ENCODE measurements at regions not wholly inside any gene's neighbourhood (a gene's known extent, or its start where the extent isn't known, plus 50 kb on each side); places are given as distances from the start of the nearest gene placed in this dataset.

- Histone ChIP-seq H3K36me3 (ENCODE audit: insufficient read depth) (no peaks in the 10 kb centered on the region), H3K4me3 (ENCODE audit: low read depth, low read length) (no peak overlapping the region), H3K4me1 (ENCODE audit: insufficient read depth) (no peaks in the 10 kb centered on the region), H3K27ac (ENCODE audit: low read depth) (no peak overlapping the region)
- DNase-seq (ENCODE audit: extremely low spot score) = no peak
Measured at GRCh38 chr12:84807249-84807648, 105.3 kb downstream of the SLC6A15 start.

GRCh38 chr12:84805474-84805858 is 107.1 kb downstream of the SLC6A15 start:
- 65% methylated on average over 2 of the region's 2 CpGs for WGBS
- no peaks in the 10 kb centered on the region for H3K36me3 ChIP-seq (ENCODE audit: insufficient read depth)
- no peak for DNase-seq (ENCODE audit: extremely low spot score)

GRCh38 chr12:84804691-84805473 is 107.7 kb downstream of the SLC6A15 start:
- WGBS = 82% methylated on average over 6 of the region's 6 CpGs

More at GRCh38 chr12:84805474-84805858, 107.1 kb downstream of the SLC6A15 start:
- no peak overlapping the region for H3K27ac ChIP-seq (ENCODE audit: low read depth)
- no peaks in the 10 kb centered on the region for H3K4me1 ChIP-seq (ENCODE audit: insufficient read depth)
- no peak overlapping the region for H3K4me3 ChIP-seq (ENCODE audit: low read depth, low read length)

GRCh38 chr12:84803661-84804060 is 108.9 kb downstream of the SLC6A15 start:
- Histone ChIP-seq H3K4me1 (ENCODE audit: insufficient read depth) (no peaks in the 10 kb centered on the region), H3K4me3 (ENCODE audit: low read depth, low read length) (no peak overlapping the region), H3K36me3 (ENCODE audit: insufficient read depth) (no peaks in the 10 kb centered on the region), H3K27ac (ENCODE audit: low read depth) (no peak overlapping the region)
- DNase-seq (ENCODE audit: extremely low spot score) = no peak
- 56% methylated on average over 1 of the region's 1 CpG for WGBS

More at GRCh38 chr12:84804691-84805473, 107.7 kb downstream of the SLC6A15 start:
- DNase-seq (ENCODE audit: extremely low spot score) = no peak
- Histone ChIP-seq H3K27ac (ENCODE audit: low read depth) (no peak overlapping the region), H3K4me3 (ENCODE audit: low read depth, low read length) (no peak overlapping the region), H3K4me1 (ENCODE audit: insufficient read depth) (no peaks in the 10 kb centered on the region), H3K36me3 (ENCODE audit: insufficient read depth) (no peaks in the 10 kb centered on the region)

- DNase-seq (ENCODE audit: extremely low spot score) = no peak
- no peaks in the 10 kb centered on the region for H3K36me3 ChIP-seq (ENCODE audit: insufficient read depth)
- no peaks in the 10 kb centered on the region for H3K4me1 ChIP-seq (ENCODE audit: insufficient read depth)
- no peak overlapping the region for H3K27ac ChIP-seq (ENCODE audit: low read depth)
- H3K4me3 ChIP-seq (ENCODE audit: low read depth, low read length) = no peak overlapping the region
Measured at GRCh38 chr12:84802161-84802560, 110.4 kb downstream of the SLC6A15 start.

GRCh38 chr12:84793558-84794367 is 118.8 kb downstream of the SLC6A15 start:
- no peak for DNase-seq (ENCODE audit: extremely low spot score)
- 87% methylated on average over 16 of the region's 16 CpGs for WGBS
- H3K4me3 ChIP-seq (ENCODE audit: low read depth, low read length) = no peak overlapping the region
- no peaks in the 10 kb centered on the region for H3K4me1 ChIP-seq (ENCODE audit: insufficient read depth)
- no peak overlapping the region for H3K27ac ChIP-seq (ENCODE audit: low read depth)
- H3K36me3 ChIP-seq (ENCODE audit: insufficient read depth) = no peaks in the 10 kb centered on the region

- DNase-seq (ENCODE audit: extremely low spot score) = no peak
- Histone ChIP-seq H3K36me3 (ENCODE audit: insufficient read depth) (no peaks in the 10 kb centered on the region), H3K4me3 (ENCODE audit: low read depth, low read length) (no peak overlapping the region), H3K27ac (ENCODE audit: low read depth) (no peak overlapping the region), H3K4me1 (ENCODE audit: insufficient read depth) (no peaks in the 10 kb centered on the region)
Measured at GRCh38 chr12:84791444-84791843, 121.2 kb downstream of the SLC6A15 start.

GRCh38 chr12:84789184-84789583 is 123.4 kb downstream of the SLC6A15 start:
- H3K4me3 ChIP-seq (ENCODE audit: low read depth, low read length) = no peak overlapping the region
- H3K4me1 ChIP-seq (ENCODE audit: insufficient read depth) = no peaks in the 10 kb centered on the region
- no peak overlapping the region for H3K27ac ChIP-seq (ENCODE audit: low read depth)
- DNase-seq (ENCODE audit: extremely low spot score) = no peak
- H3K36me3 ChIP-seq (ENCODE audit: insufficient read depth) = no peaks in the 10 kb centered on the region

GRCh38 chr12:84787253-84787652 is 125.3 kb downstream of the SLC6A15 start:
- no peak for DNase-seq (ENCODE audit: extremely low spot score)
- no peaks in the 10 kb centered on the region for H3K4me1 ChIP-seq (ENCODE audit: insufficient read depth)
- no peaks in the 10 kb centered on the region for H3K36me3 ChIP-seq (ENCODE audit: insufficient read depth)
- no peak overlapping the region for H3K4me3 ChIP-seq (ENCODE audit: low read depth, low read length)
- no peak overlapping the region for H3K27ac ChIP-seq (ENCODE audit: low read depth)
- 72% methylated on average over 2 of the region's 2 CpGs for WGBS

GRCh38 chr12:84786622-84787021 is 126.0 kb downstream of the SLC6A15 start:
- DNase-seq (ENCODE audit: extremely low spot score) = no peak
- no peak overlapping the region for H3K4me3 ChIP-seq (ENCODE audit: low read depth, low read length)
- H3K4me1 ChIP-seq (ENCODE audit: insufficient read depth) = no peaks in the 10 kb centered on the region
- no peaks in the 10 kb centered on the region for H3K36me3 ChIP-seq (ENCODE audit: insufficient read depth)
- H3K27ac ChIP-seq (ENCODE audit: low read depth) = no peak overlapping the region

GRCh38 chr12:84785951-84786350 is 126.6 kb downstream of the SLC6A15 start:
- Histone ChIP-seq H3K36me3 (ENCODE audit: insufficient read depth) (no peaks in the 10 kb centered on the region), H3K27ac (ENCODE audit: low read depth) (no peak overlapping the region), H3K4me1 (ENCODE audit: insufficient read depth) (no peaks in the 10 kb centered on the region), H3K4me3 (ENCODE audit: low read depth, low read length) (no peak overlapping the region)
- no peak for DNase-seq (ENCODE audit: extremely low spot score)
- WGBS = 20% methylated on average over 1 of the region's 1 CpG

GRCh38 chr12:84785281-84785680 is 127.3 kb downstream of the SLC6A15 start:
- DNase-seq (ENCODE audit: extremely low spot score) = no peak
- H3K4me1 ChIP-seq (ENCODE audit: insufficient read depth) = no peaks in the 10 kb centered on the region
- no peaks in the 10 kb centered on the region for H3K36me3 ChIP-seq (ENCODE audit: insufficient read depth)
- H3K4me3 ChIP-seq (ENCODE audit: low read depth, low read length) = no peak overlapping the region
- 68% methylated on average over 1 of the region's 1 CpG for WGBS
- H3K27ac ChIP-seq (ENCODE audit: low read depth) = no peak overlapping the region

- DNase-seq (ENCODE audit: extremely low spot score) = no peak
- no peak overlapping the region for H3K4me3 ChIP-seq (ENCODE audit: low read depth, low read length)
- 89% methylated on average over 5 of the region's 5 CpGs for WGBS
Measured at GRCh38 chr12:84779169-84779568, 133.4 kb downstream of the SLC6A15 start.

GRCh38 chr12:84772281-84772680 is 140.3 kb downstream of the SLC6A15 start:
- Histone ChIP-seq H3K4me1 (ENCODE audit: insufficient read depth) (no peaks in the 10 kb centered on the region), H3K27ac (ENCODE audit: low read depth) (no peak overlapping the region), H3K36me3 (ENCODE audit: insufficient read depth) (no peaks in the 10 kb centered on the region), H3K4me3 (ENCODE audit: low read depth, low read length) (no peak overlapping the region)
- WGBS = 40% methylated on average over 2 of the region's 2 CpGs
- DNase-seq (ENCODE audit: extremely low spot score) = no peak

More at GRCh38 chr12:84779169-84779568, 133.4 kb downstream of the SLC6A15 start:
- no peaks in the 10 kb centered on the region for H3K4me1 ChIP-seq (ENCODE audit: insufficient read depth)
- no peaks in the 10 kb centered on the region for H3K36me3 ChIP-seq (ENCODE audit: insufficient read depth)
- H3K27ac ChIP-seq (ENCODE audit: low read depth) = no peak overlapping the region
